Natural killer cell (primary cell): ENCODE measurements at regions not wholly inside any gene's neighbourhood (a gene's known extent, or its start where the extent isn't known, plus 50 kb on each side); places are given as distances from the start of the nearest gene placed in this dataset.

Experiments
- ATAC-seq, 3 donors: fragments of 150-1000 bp in 2 of 3; fragments of 200-7000 bp in 1 of 3; cut with Tn5 transposase; 1 replicate in 1 of 3; 2 replicates in 2 of 3; pipeline ENCODE4 v1.10.0; 2021; ENCODE audit warnings: mild to moderate bottlenecking in 2 of 3, moderate library complexity in 2 of 3
- DNase-seq, 2 donors: peaks; one replicate each; pipeline versions ENCODE4 v3.0.0 to v3.0.0-alpha.2; 2013 to 2021; ENCODE audit warnings: mixed read lengths in 1 of 2
- H3K27ac ChIP-seq: one replicate; pipeline ENCODE4 v1.5.1; 2013; ENCODE audit warnings: mild to moderate bottlenecking, low read length
- H3K27me3 ChIP-seq: one replicate; pipeline ENCODE4 v1.6.1; 2013; ENCODE audit warnings: low read length; ENCODE audit not compliant: control insufficient read depth, insufficient read depth
- H3K36me3 ChIP-seq: one replicate; pipeline ENCODE4 v1.6.1; 2013; ENCODE audit warnings: low read length; ENCODE audit not compliant: control insufficient read depth, insufficient read depth
- H3K4me1 ChIP-seq: one replicate; pipeline ENCODE4 v1.6.1; 2013; ENCODE audit warnings: low read length; ENCODE audit not compliant: control insufficient read depth, insufficient read depth
- H3K4me3 ChIP-seq: one replicate; pipeline ENCODE4 v1.5.1; 2013; ENCODE audit warnings: low read length
- H3K9me3 ChIP-seq: one replicate; pipeline ENCODE4 v1.6.1; 2013; ENCODE audit warnings: low read length; ENCODE audit not compliant: control insufficient read depth, insufficient read depth
- H3K27ac Mint-ChIP-seq, 2 donors: one replicate each; pipeline ENCODE4 v1.8.0; 2022; ENCODE audit warnings: mild to moderate bottlenecking in 2 of 2, mixed read lengths in 2 of 2, moderate library complexity in 1 of 2
- H3K27me3 Mint-ChIP-seq, 2 donors: one replicate each; pipeline ENCODE4 v1.8.0; 2022; ENCODE audit warnings: low read depth in 2 of 2, mixed read lengths in 2 of 2
- H3K36me3 Mint-ChIP-seq: one replicate; pipeline ENCODE4 v1.8.0; 2022; ENCODE audit warnings: mixed read lengths
- H3K4me1 Mint-ChIP-seq, 2 donors: one replicate each; pipeline ENCODE4 v1.8.0; 2022; ENCODE audit warnings: mixed read lengths in 2 of 2
- H3K4me3 Mint-ChIP-seq: one replicate; pipeline ENCODE4 v1.8.0; 2022; ENCODE audit warnings: mild to moderate bottlenecking, moderate library complexity, mixed read lengths
- H3K9me3 Mint-ChIP-seq, 2 donors: one replicate each; pipeline ENCODE4 v1.8.0; 2022; ENCODE audit warnings: mixed read lengths in 2 of 2
- CTCF ChIP-seq: fragments of 200-600 bp; IDR thresholded peaks from one replicate; pipeline ENCODE4 v1.8.0; 2022; ENCODE audit warnings: antibody characterized with exemption
- WGBS: methylation state at CpG from one replicate; pipeline ENCODE4 v1.1.7; 2013; ENCODE audit warnings: missing lambda C conversion rate; ENCODE audit not compliant: insufficient coverage; 5-methylcytosine and 5-hydroxymethylcytosine counted together
- intact Hi-C: fragments of 100-400 bp; cut with micrococcal nuclease; formaldehyde crosslinking; loops from one replicate; pipeline ENCODE4 v1.14.2; 2022

- no peak for ATAC-seq
Observed at GRCh38 chr21:31503467-31503866, 156.0 kb upstream of the SOD1 start.

GRCh38 chr21:31502537-31503143 lies 156.9 kb upstream of the SOD1 start:
- Histone ChIP-seq H3K4me1 (no peaks in the 10 kb centered on the region), H3K36me3 (no peaks in the 10 kb centered on the region), H3K27ac (no peak overlapping the region), H3K9me3 (no peaks in the 10 kb centered on the region), H3K4me3 (no peak overlapping the region), H3K27me3 (no peaks in the 10 kb centered on the region)
- WGBS, result 85% methylated on average over 10 of the region's 10 CpGs
- Mint-ChIP-seq H3K4me3 (no peak overlapping the region), H3K36me3 (no peaks in the 10 kb centered on the region), H3K27ac (no peak overlapping the region), H3K4me1 (peaks cover 0 to 11% of the 10 kb centered on the region in 2 donors), H3K9me3 (no peaks in the 10 kb centered on the region), H3K27me3 (no peaks in the 10 kb centered on the region)
- DNase-seq (no peak), ATAC-seq (no peak)
- intact Hi-C loops, result no loop called here
- TF ChIP-seq CTCF, result no peak

More at GRCh38 chr21:31503467-31503866, 156.0 kb upstream of the SOD1 start:
- Histone ChIP-seq H3K36me3 (no peaks in the 10 kb centered on the region), H3K27me3 (no peaks in the 10 kb centered on the region), H3K4me3 (no peak overlapping the region), H3K9me3 (no peaks in the 10 kb centered on the region), H3K27ac (no peak overlapping the region), H3K4me1 (no peaks in the 10 kb centered on the region)
- 67% methylated on average over 1 of the region's 2 CpGs for WGBS
- Mint-ChIP-seq H3K36me3 (no peaks in the 10 kb centered on the region), H3K4me1 (peaks cover 0 to 11% of the 10 kb centered on the region in 2 donors), H3K9me3 (no peaks in the 10 kb centered on the region), H3K27me3 (no peaks in the 10 kb centered on the region), H3K27ac (no peak overlapping the region), H3K4me3 (no peak overlapping the region)
- TF ChIP-seq CTCF, result no peak
- DNase-seq, result no peak
- intact Hi-C loops, result no loop called here

- no peak for DNase-seq
- Mint-ChIP-seq H3K9me3 (no peaks in the 10 kb centered on the region), H3K4me3 (no peak overlapping the region), H3K4me1 (peaks cover 0 to 11% of the 10 kb centered on the region in 2 donors), H3K27me3 (no peaks in the 10 kb centered on the region), H3K27ac (no peak overlapping the region), H3K36me3 (no peaks in the 10 kb centered on the region)
- Histone ChIP-seq H3K4me3 (no peak overlapping the region), H3K4me1 (no peaks in the 10 kb centered on the region), H3K36me3 (no peaks in the 10 kb centered on the region), H3K27ac (no peak overlapping the region), H3K9me3 (no peaks in the 10 kb centered on the region), H3K27me3 (no peaks in the 10 kb centered on the region)
- ATAC-seq, result no peak
- intact Hi-C loops, result no loop called here
- TF ChIP-seq CTCF, result no peak
- WGBS, result 96% methylated on average over 5 of the region's 5 CpGs
Observed at GRCh38 chr21:31501926-31502325, 157.6 kb upstream of the SOD1 start.

GRCh38 chr21:31500982-31501381 lies 156.9 kb upstream of the TIAM1 start:
- no peaks in the 10 kb centered on the region for H3K27me3 Mint-ChIP-seq
- no peak overlapping the region for H3K27ac ChIP-seq
- no peaks in the 10 kb centered on the region for H3K9me3 Mint-ChIP-seq
- peaks cover 0 to 6% of the 10 kb centered on the region in 2 donors for H3K4me1 Mint-ChIP-seq
- no peak overlapping the region for H3K4me3 ChIP-seq
- no peak overlapping the region for H3K27ac Mint-ChIP-seq
- whole genome bisulfite sequencing, result 94% methylated on average over 6 of the region's 7 CpGs
- no peaks in the 10 kb centered on the region for H3K36me3 ChIP-seq
- intact Hi-C loops, result no loop called here
- no peaks in the 10 kb centered on the region for H3K27me3 ChIP-seq
- ATAC-seq (no peak), DNase-seq (no peak)
- no peak overlapping the region for H3K4me3 Mint-ChIP-seq
- no peak for TF ChIP-seq CTCF
- no peaks in the 10 kb centered on the region for H3K4me1 ChIP-seq
- no peaks in the 10 kb centered on the region for H3K36me3 Mint-ChIP-seq
- no peaks in the 10 kb centered on the region for H3K9me3 ChIP-seq
